DND-41 (cell line): ENCODE measurements at regions not wholly inside any gene's neighbourhood (a gene's known extent, or its start where the extent isn't known, plus 50 kb on each side); places are given as distances from the start of the nearest gene placed in this dataset.
"Not testable (repeated sequence)": the region's sequence is repeated elsewhere in the genome, so short reads cannot be mapped to it uniquely, and the experiment has no call there.

ENCODE experiments used
- CTCF ChIP-seq: IDR thresholded peaks from 2 replicates; pipeline ENCODE4 v1.5.1; 2012; ENCODE audit warnings: borderline replicate concordance, low read length, moderate library complexity, mild to moderate bottlenecking; ENCODE audit not compliant: poor library complexity, severe bottlenecking; ENCODE audit errors: extremely low read depth
- EZH2 ChIP-seq: IDR thresholded peaks from 3 replicates; pipeline ENCODE4 v1.6.1; 2012; ENCODE audit warnings: borderline replicate concordance, low read depth, mild to moderate bottlenecking, moderate library complexity, low read length, inconsistent platforms; ENCODE audit not compliant: severe bottlenecking

GRCh38 chr9:65418966-65419365 is 134.0 kb upstream of the FOXD4L5 start:
- not testable (repeated sequence) for TF ChIP-seq CTCF, EZH2
